ENCODE measurements at regions not wholly inside any gene's neighbourhood (a gene's known extent, or its start where the extent isn't known, plus 50 kb on each side); places are given as distances from the start of the nearest gene placed in this dataset.

- TF ChIP-seq CTCF (conservative IDR thresholded peaks at IDR 0.05; ENCODE audit: low read depth, low read length) = no peak
- H3K4me3 ChIP-seq (ENCODE audit: low read depth, low read length) = no peak overlapping the region
- DNase-seq (ENCODE audit: low read depth) = no peak
These were observed 87.4 kb upstream of the KLF7 start for GRCh38 chr2:207252979-207253645.

- peak; percentile 84 for DNase-seq (ENCODE audit: low read depth)
- TF ChIP-seq CTCF (conservative IDR thresholded peaks at IDR 0.05; ENCODE audit: low read depth, low read length) = no peak
- H3K4me3 ChIP-seq (ENCODE audit: low read depth, low read length) = no peak overlapping the region
These were observed 88.1 kb upstream of the KLF7 start for GRCh38 chr2:207253666-207254345.

GRCh38 chr2:207254591-207255464 is 89.1 kb upstream of the KLF7 start:
- peak; percentile 68 for DNase-seq (ENCODE audit: low read depth)
- TF ChIP-seq CTCF (conservative IDR thresholded peaks at IDR 0.05; ENCODE audit: low read depth, low read length) = no peak
- H3K4me3 ChIP-seq (ENCODE audit: low read depth, low read length) = no peak overlapping the region

- TF ChIP-seq CTCF (conservative IDR thresholded peaks at IDR 0.05; ENCODE audit: low read depth, low read length) = no peak
- no peak overlapping the region for H3K4me3 ChIP-seq (ENCODE audit: low read depth, low read length)
- DNase-seq (ENCODE audit: low read depth) = no peak
These were observed 90.1 kb upstream of the KLF7 start for GRCh38 chr2:207255565-207256470.

- no peak overlapping the region for H3K4me3 ChIP-seq (ENCODE audit: low read depth, low read length)
- DNase-seq (ENCODE audit: low read depth) = peak; percentile 66
- TF ChIP-seq CTCF (conservative IDR thresholded peaks at IDR 0.05; ENCODE audit: low read depth, low read length) = no peak
These were observed 90.9 kb upstream of the KLF7 start for GRCh38 chr2:207256476-207257207.
